ENCODE measurements at regions not wholly inside any gene's neighbourhood (a gene's known extent, or its start where the extent isn't known, plus 50 kb on each side); places are given as distances from the start of the nearest gene placed in this dataset.

- Histone ChIP-seq H3K4me3 (ENCODE audit: low read depth in 2 of 2, low read length in 2 of 2) (no peak overlapping the region), H3K27ac (ENCODE audit: low read length) (no peak overlapping the region), H3K36me3 (ENCODE audit: control insufficient read depth, insufficient read depth, low read length) (no peaks in the 10 kb centered on the region), H3K9me3 (ENCODE audit: control insufficient read depth, insufficient read depth, low read depth, low read length) (no peaks in the 10 kb centered on the region), H3K4me1 (ENCODE audit: control insufficient read depth, insufficient read depth, low read length) (no peaks in the 10 kb centered on the region), H3K27me3 (ENCODE audit: control insufficient read depth, insufficient read depth, low read length) (no peaks in the 10 kb centered on the region)
- no TSS peak for BruUV-seq (replicated peaks)
- in situ Hi-C loops (cut with HindIII; ENCODE audit: low pct_unique_long_range_greater_than_20kb, low sequenced_read_pairs) (no loop called here), intact Hi-C loops (cut with micrococcal nuclease; ENCODE audit: unreplicated experiment) (no loop called here)
- DNase-seq (ENCODE audit: low read depth, low spot score) (no peak), ATAC-seq (peak; percentile 66; the same call in 1 of the 2 replicates)
- ChIA-PET POLR2A (no interaction called here), CTCF (no interaction called here)
- TF ChIP-seq POLR2AphosphoS5 (IDR thresholded peaks at IDR 0.05; ENCODE audit: low read depth, low read length): no peak
- TF ChIP-seq, protein P1, sequence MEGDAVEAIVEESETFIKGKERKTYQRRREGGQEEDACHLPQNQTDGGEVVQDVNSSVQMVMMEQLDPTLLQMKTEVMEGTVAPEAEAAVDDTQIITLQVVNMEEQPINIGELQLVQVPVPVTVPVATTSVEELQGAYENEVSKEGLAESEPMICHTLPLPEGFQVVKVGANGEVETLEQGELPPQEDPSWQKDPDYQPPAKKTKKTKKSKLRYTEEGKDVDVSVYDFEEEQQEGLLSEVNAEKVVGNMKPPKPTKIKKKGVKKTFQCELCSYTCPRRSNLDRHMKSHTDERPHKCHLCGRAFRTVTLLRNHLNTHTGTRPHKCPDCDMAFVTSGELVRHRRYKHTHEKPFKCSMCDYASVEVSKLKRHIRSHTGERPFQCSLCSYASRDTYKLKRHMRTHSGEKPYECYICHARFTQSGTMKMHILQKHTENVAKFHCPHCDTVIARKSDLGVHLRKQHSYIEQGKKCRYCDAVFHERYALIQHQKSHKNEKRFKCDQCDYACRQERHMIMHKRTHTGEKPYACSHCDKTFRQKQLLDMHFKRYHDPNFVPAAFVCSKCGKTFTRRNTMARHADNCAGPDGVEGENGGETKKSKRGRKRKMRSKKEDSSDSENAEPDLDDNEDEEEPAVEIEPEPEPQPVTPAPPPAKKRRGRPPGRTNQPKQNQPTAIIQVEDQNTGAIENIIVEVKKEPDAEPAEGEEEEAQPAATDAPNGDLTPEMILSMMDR (IDR thresholded peaks at IDR 0.05): peak; percentile 65; the same call in 1 of the 2 replicates
These were observed 161.7 kb upstream of the SOX9 start for GRCh38 chr17:71959154-71959553.

DNA sequence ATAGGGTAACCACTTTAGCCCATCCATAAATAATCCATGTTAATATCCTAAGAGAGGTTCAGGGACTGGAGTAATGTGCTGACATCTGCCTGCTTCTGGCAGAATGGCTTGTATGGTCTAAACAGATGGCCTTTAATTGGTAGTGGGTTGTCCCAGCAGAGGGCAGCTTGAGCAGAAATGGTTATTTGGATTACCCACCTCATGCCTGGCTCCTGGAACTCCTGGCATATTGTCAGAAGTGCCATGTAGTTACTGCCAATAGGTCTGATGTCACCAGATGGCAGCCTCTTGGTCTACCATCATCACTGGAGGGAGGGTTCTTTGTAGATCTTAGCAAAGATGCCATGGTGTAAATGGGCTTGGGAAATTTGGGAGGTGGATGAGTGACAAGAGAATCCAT lies 157.5 kb upstream of the SOX9 start:
- H3K27me3 ChIP-seq (ENCODE audit: control insufficient read depth, insufficient read depth, low read length): no peaks in the 10 kb centered on the region
- in situ Hi-C loops (cut with HindIII; ENCODE audit: low pct_unique_long_range_greater_than_20kb, low sequenced_read_pairs) (no loop called here), intact Hi-C loops (cut with micrococcal nuclease; ENCODE audit: unreplicated experiment) (no loop called here)
- CTCF ChIA-PET: no interaction called here
- no TSS peak for BruUV-seq (replicated peaks)
- DNase-seq (ENCODE audit: low read depth, low spot score): no peak
- TF ChIP-seq, protein P1 (IDR thresholded peaks at IDR 0.05): no peak
- TF ChIP-seq SIN3A (IDR thresholded peaks at IDR 0.05; ENCODE audit: borderline replicate concordance, insufficient read depth, low read depth, low read length): no peak
- TF ChIP-seq TCF7L2 (IDR thresholded peaks at IDR 0.05; ENCODE audit: low read depth, low read length): no peak
- TF ChIP-seq POLR2AphosphoS5 (IDR thresholded peaks at IDR 0.05; ENCODE audit: low read depth, low read length): no peak
- TF ChIP-seq, protein P2, sequence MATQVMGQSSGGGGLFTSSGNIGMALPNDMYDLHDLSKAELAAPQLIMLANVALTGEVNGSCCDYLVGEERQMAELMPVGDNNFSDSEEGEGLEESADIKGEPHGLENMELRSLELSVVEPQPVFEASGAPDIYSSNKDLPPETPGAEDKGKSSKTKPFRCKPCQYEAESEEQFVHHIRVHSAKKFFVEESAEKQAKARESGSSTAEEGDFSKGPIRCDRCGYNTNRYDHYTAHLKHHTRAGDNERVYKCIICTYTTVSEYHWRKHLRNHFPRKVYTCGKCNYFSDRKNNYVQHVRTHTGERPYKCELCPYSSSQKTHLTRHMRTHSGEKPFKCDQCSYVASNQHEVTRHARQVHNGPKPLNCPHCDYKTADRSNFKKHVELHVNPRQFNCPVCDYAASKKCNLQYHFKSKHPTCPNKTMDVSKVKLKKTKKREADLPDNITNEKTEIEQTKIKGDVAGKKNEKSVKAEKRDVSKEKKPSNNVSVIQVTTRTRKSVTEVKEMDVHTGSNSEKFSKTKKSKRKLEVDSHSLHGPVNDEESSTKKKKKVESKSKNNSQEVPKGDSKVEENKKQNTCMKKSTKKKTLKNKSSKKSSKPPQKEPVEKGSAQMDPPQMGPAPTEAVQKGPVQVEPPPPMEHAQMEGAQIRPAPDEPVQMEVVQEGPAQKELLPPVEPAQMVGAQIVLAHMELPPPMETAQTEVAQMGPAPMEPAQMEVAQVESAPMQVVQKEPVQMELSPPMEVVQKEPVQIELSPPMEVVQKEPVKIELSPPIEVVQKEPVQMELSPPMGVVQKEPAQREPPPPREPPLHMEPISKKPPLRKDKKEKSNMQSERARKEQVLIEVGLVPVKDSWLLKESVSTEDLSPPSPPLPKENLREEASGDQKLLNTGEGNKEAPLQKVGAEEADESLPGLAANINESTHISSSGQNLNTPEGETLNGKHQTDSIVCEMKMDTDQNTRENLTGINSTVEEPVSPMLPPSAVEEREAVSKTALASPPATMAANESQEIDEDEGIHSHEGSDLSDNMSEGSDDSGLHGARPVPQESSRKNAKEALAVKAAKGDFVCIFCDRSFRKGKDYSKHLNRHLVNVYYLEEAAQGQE (IDR thresholded peaks at IDR 0.05; ENCODE audit: insufficient read depth in 1 of 2, low read depth in 2 of 2, low read length in 1 of 2): no peak
- no peak for ATAC-seq
- no peaks in the 10 kb centered on the region for H3K4me1 ChIP-seq (ENCODE audit: control insufficient read depth, insufficient read depth, low read length)
- no peak overlapping the region for H3K4me3 ChIP-seq (ENCODE audit: low read depth in 2 of 2, low read length in 2 of 2)
- H3K9me3 ChIP-seq (ENCODE audit: control insufficient read depth, insufficient read depth, low read depth, low read length): no peaks in the 10 kb centered on the region
- H3K27ac ChIP-seq (ENCODE audit: low read length): no peak overlapping the region
- no peaks in the 10 kb centered on the region for H3K36me3 ChIP-seq (ENCODE audit: control insufficient read depth, insufficient read depth, low read length)
- POLR2A ChIA-PET: no interaction called here

DNA sequence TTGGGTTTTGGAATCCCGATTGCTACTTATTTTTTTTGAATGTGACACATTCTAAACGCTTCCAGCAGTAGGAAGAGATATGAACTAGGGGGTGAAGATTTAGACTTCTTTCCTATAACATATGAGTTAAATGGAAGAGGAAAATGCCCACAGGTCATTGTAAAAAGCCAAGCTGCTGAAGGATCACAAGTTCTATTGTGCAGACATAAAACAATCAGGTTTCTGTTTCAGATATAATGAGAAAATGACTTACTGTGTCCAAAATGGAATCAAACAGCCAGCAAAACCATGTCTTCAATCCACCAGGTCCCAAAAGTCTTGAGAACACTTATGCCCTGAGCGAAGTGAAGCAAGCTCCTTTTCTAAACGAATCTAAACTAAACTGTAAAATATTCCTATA lies 157.0 kb upstream of the SOX9 start:
- no peaks in the 10 kb centered on the region for H3K27me3 ChIP-seq (ENCODE audit: control insufficient read depth, insufficient read depth, low read length)
- no peaks in the 10 kb centered on the region for H3K9me3 ChIP-seq (ENCODE audit: control insufficient read depth, insufficient read depth, low read depth, low read length)
- H3K36me3 ChIP-seq (ENCODE audit: control insufficient read depth, insufficient read depth, low read length): no peaks in the 10 kb centered on the region
- no TSS peak for BruUV-seq (replicated peaks)
- in situ Hi-C loops (cut with HindIII; ENCODE audit: low pct_unique_long_range_greater_than_20kb, low sequenced_read_pairs) (no loop called here), intact Hi-C loops (cut with micrococcal nuclease; ENCODE audit: unreplicated experiment) (no loop called here)
- no peak for ATAC-seq
- TF ChIP-seq POLR2AphosphoS5 (IDR thresholded peaks at IDR 0.05; ENCODE audit: low read depth, low read length): no peak
- TF ChIP-seq, protein P2 (IDR thresholded peaks at IDR 0.05; ENCODE audit: insufficient read depth in 1 of 2, low read depth in 2 of 2, low read length in 1 of 2): no peak
- H3K4me1 ChIP-seq (ENCODE audit: control insufficient read depth, insufficient read depth, low read length): no peaks in the 10 kb centered on the region
- no peak overlapping the region for H3K27ac ChIP-seq (ENCODE audit: low read length)
- CTCF ChIA-PET: no interaction called here
- POLR2A ChIA-PET: no interaction called here
- no peak for DNase-seq (ENCODE audit: low read depth, low spot score)
- no peak overlapping the region for H3K4me3 ChIP-seq (ENCODE audit: low read depth in 2 of 2, low read length in 2 of 2)

Measured in Panc1 (cell line).